HL-60 (cell line): ENCODE measurements at regions not wholly inside any gene's neighbourhood (a gene's known extent, or its start where the extent isn't known, plus 50 kb on each side); places are given as distances from the start of the nearest gene placed in this dataset.

ENCODE experiments used
- DNase-seq, 2 experiments: peaks; one replicate each; pipeline ENCODE4 v3.0.0-alpha.2; 2010 to 2020; ENCODE audit warnings: low read depth in 1 of 2, low spot score in 1 of 2
- H3K27ac ChIP-seq: fragments of 250-450 bp; sonication (Bioruptor Pico); replicated peaks from 2 replicates; pipeline ENCODE4 v1.5.1; 2020; ENCODE audit warnings: mild to moderate bottlenecking, moderate library complexity
- H3K27me3 ChIP-seq: fragments of 250-450 bp; sonication (Bioruptor Pico); 2 replicates; pipeline ENCODE4 v1.5.1; 2021; ENCODE audit warnings: mild to moderate bottlenecking, moderate library complexity; ENCODE audit not compliant: insufficient read depth, poor library complexity, severe bottlenecking
- H3K4me3 ChIP-seq: replicated peaks from 2 replicates; pipeline ENCODE4 v1.5.1; 2011; ENCODE audit warnings: mild to moderate bottlenecking, control low read depth, low read length; ENCODE audit not compliant: insufficient read depth
- CTCF ChIP-seq: IDR thresholded peaks from one replicate; pipeline ENCODE4 v1.5.1; 2011; ENCODE audit warnings: low read length, control low read depth, inconsistent platforms; ENCODE audit not compliant: insufficient read depth
- GABPA ChIP-seq: IDR thresholded peaks from 2 replicates; pipeline ENCODE4 v1.6.1; 2012; ENCODE audit warnings: low read depth
- POLR2AphosphoS5 ChIP-seq: IDR thresholded peaks from 2 replicates; pipeline ENCODE4 v1.6.1; 2012; ENCODE audit warnings: low read depth
- REST ChIP-seq: IDR thresholded peaks from 2 replicates; pipeline ENCODE4 v1.6.1; 2012; ENCODE audit warnings: low read depth; ENCODE audit not compliant: insufficient replicate concordance
- SPI1 ChIP-seq: IDR thresholded peaks from 2 replicates; pipeline ENCODE4 v1.6.1; 2012; ENCODE audit warnings: low read depth, mild to moderate bottlenecking, borderline replicate concordance

DNA sequence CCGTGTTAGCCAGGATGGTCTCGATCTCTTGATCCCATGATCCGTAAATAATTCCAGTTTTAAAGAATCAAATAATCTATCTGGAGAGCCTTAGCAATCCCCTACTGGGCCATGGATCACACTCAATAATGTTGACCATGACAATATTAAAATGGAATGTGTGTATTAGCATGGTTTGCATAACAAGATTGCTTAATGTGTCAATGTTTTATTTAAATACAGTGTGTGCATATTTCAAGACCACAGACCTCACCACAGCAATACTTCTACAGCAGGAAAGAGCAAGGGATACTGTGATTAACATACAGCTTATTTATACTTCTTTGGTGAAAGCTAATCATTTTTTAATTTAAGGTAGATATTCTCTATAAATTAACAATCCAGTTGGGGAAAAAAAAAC, 470.4 kb downstream of the TFAP2B start:
- H3K27ac ChIP-seq: no peak overlapping the region
- TF ChIP-seq SPI1 (no peak), GABPA (no peak), POLR2AphosphoS5 (no peak), REST (no peak), CTCF (no peak)
- no peak for DNase-seq

DNA sequence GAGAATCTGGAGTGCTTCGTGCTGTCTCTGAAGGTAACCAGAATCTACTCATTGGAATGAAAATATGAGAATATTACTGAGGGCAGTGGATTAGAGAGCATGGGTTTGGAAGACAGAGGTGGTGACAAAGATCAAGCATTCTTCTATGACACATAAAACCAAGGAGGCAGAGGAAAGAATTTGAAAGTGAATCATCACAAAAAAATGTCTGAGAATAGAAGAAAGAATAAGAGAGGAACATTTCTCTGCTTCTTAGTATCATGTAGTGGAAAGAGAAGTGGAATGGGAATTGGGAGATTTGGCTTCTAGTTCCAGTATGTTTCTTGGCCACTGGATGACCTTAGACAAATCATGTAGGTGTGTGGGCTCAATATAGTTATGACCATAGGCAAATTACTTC, 474.0 kb downstream of the TFAP2B start:
- H3K27me3 ChIP-seq: no peaks in the 10 kb centered on the region
- TF ChIP-seq CTCF (no peak), GABPA (no peak), REST (no peak), SPI1 (no peak), POLR2AphosphoS5 (no peak)
- H3K4me3 ChIP-seq: no peak overlapping the region
- no peak for DNase-seq
- H3K27ac ChIP-seq: no peak overlapping the region

More for the DNA sequence above, 470.4 kb downstream of the TFAP2B start:
- H3K27me3 ChIP-seq: no peaks in the 10 kb centered on the region
- no peak overlapping the region for H3K4me3 ChIP-seq

- no peak for DNase-seq
- H3K27me3 ChIP-seq: no peaks in the 10 kb centered on the region
- TF ChIP-seq REST (no peak), GABPA (no peak), POLR2AphosphoS5 (no peak), CTCF (no peak), SPI1 (no peak)
- H3K4me3 ChIP-seq: no peak overlapping the region
- no peak overlapping the region for H3K27ac ChIP-seq
Measured at GRCh38 chr6:51299621-51300380, 481.1 kb downstream of the TFAP2B start.
